ENCODE measurements at regions not wholly inside any gene's neighbourhood (a gene's known extent, or its start where the extent isn't known, plus 50 kb on each side); places are given as distances from the start of the nearest gene placed in this dataset.
"Not testable (repeated sequence)": the region's sequence is repeated elsewhere in the genome, so short reads cannot be mapped to it uniquely, and the experiment has no call there.

GRCh38 chr20:53869466-53870258 is 200.7 kb downstream of the BCAS1 start:
- Mint-ChIP-seq H3K4me1 (ENCODE audit: low read depth) (peaks cover 67% of the 10 kb centered on the region), H3K9me3 (no peaks in the 10 kb centered on the region), H3K4me3 (ENCODE audit: low read depth) (peak overlapping the region; percentile 54), H3K27ac (peak overlapping the region; percentile 92), H3K27me3 (ENCODE audit: low read depth) (no peaks in the 10 kb centered on the region), H3K36me3 (ENCODE audit: low read depth) (no peaks in the 10 kb centered on the region)
- peak; percentile 66 for DNase-seq (ENCODE audit: low spot score)
- intact Hi-C loops (cut with micrococcal nuclease): loop anchor here (1.0 to 5.0 kb wide), 10 partner anchors 24 to 290 kb away; no protein-coding TSS in a partner anchor

DNA sequence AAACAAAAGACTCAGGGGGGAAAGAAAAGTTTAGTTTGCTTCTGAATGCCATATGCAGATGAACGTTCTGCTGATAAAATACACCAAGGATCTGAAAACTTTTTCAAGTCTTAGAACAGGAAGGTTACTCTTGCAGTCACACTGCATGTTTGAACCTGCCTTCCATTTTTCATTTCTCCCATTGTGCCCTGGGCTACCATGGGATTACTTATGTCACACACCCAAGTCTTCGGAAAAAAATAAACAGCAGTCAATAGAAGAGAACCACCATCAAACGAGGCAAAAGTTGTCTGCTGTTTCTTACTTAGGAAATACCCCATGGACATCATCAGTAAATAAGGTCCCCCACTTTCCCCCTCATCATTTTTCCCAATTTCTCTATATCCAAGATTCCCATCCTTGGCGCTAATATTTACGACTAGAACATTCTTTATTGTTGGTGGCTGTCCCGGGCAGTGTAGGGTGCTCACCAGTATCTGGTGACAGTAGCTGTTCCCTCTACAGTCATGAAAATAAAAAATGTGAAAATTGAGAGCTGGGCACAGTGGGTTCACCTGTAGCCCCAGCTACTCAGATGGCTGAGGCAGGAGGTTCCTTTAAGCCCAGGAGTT is 202.5 kb downstream of the BCAS1 start:
- no peaks in the 10 kb centered on the region for H3K36me3 Mint-ChIP-seq (ENCODE audit: low read depth)
- H3K4me1 Mint-ChIP-seq (ENCODE audit: low read depth): peaks cover 69% of the 10 kb centered on the region
- no peak for DNase-seq (ENCODE audit: low spot score)

GRCh38 chr20:53866794-53867740 is 203.3 kb downstream of the BCAS1 start:
- intact Hi-C loops (cut with micrococcal nuclease): loop anchor here (5.0 kb wide), 3 partner anchors 40 to 270 kb away; no protein-coding TSS in a partner anchor
- H3K27ac Mint-ChIP-seq: peak overlapping the region; percentile 90
- H3K9me3 Mint-ChIP-seq: no peaks in the 10 kb centered on the region
- H3K4me1 Mint-ChIP-seq (ENCODE audit: low read depth): peaks cover 64% of the 10 kb centered on the region
- DNase-seq (ENCODE audit: low spot score): no peak
- H3K36me3 Mint-ChIP-seq (ENCODE audit: low read depth): no peaks in the 10 kb centered on the region
- H3K27me3 Mint-ChIP-seq (ENCODE audit: low read depth): no peaks in the 10 kb centered on the region
- H3K4me3 Mint-ChIP-seq (ENCODE audit: low read depth): peak overlapping the region; percentile 72

More for the DNA sequence above, 202.5 kb downstream of the BCAS1 start:
- H3K27ac Mint-ChIP-seq: peak overlapping the region; percentile 90
- intact Hi-C loops (cut with micrococcal nuclease): loop anchor here (5.0 kb wide), 3 partner anchors 41 to 271 kb away; no protein-coding TSS in a partner anchor
- peak overlapping the region; percentile 72 for H3K4me3 Mint-ChIP-seq (ENCODE audit: low read depth)
- H3K9me3 Mint-ChIP-seq: no peaks in the 10 kb centered on the region
- no peaks in the 10 kb centered on the region for H3K27me3 Mint-ChIP-seq (ENCODE audit: low read depth)

- peak overlapping the region; percentile 90 for H3K27ac Mint-ChIP-seq
- DNase-seq (ENCODE audit: low spot score): no peak
- intact Hi-C loops (cut with micrococcal nuclease): loop anchor here (5.0 kb wide), 3 partner anchors 39 to 269 kb away; no protein-coding TSS in a partner anchor
- no peaks in the 10 kb centered on the region for H3K9me3 Mint-ChIP-seq
- H3K27me3 Mint-ChIP-seq (ENCODE audit: low read depth): no peaks in the 10 kb centered on the region
- peak overlapping the region; percentile 72 for H3K4me3 Mint-ChIP-seq (ENCODE audit: low read depth)
- peaks cover 56% of the 10 kb centered on the region for H3K4me1 Mint-ChIP-seq (ENCODE audit: low read depth)
- H3K36me3 Mint-ChIP-seq (ENCODE audit: low read depth): no peaks in the 10 kb centered on the region
Measured at GRCh38 chr20:53865901-53866793, 204.2 kb downstream of the BCAS1 start.

- not testable (repeated sequence) for H3K27me3 Mint-ChIP-seq (ENCODE audit: low read depth); H3K9me3 Mint-ChIP-seq; H3K36me3 Mint-ChIP-seq (ENCODE audit: low read depth); DNase-seq (ENCODE audit: low spot score)
- Mint-ChIP-seq H3K4me1 (ENCODE audit: low read depth) (peaks cover 52% of the 10 kb centered on the region), H3K4me3 (ENCODE audit: low read depth) (peak overlapping the region; percentile 72), H3K27ac (peak overlapping the region; percentile 90)
- intact Hi-C loops (cut with micrococcal nuclease): loop anchor here (5.0 kb wide), 3 partner anchors 38 to 268 kb away; no protein-coding TSS in a partner anchor
Measured at GRCh38 chr20:53864765-53865683, 205.4 kb downstream of the BCAS1 start.

- H3K4me1 Mint-ChIP-seq (ENCODE audit: low read depth): peaks cover 44% of the 10 kb centered on the region
- H3K27me3 Mint-ChIP-seq (ENCODE audit: low read depth); intact Hi-C loops (cut with micrococcal nuclease); H3K36me3 Mint-ChIP-seq (ENCODE audit: low read depth); H3K9me3 Mint-ChIP-seq; DNase-seq (ENCODE audit: low spot score); H3K4me3 Mint-ChIP-seq (ENCODE audit: low read depth); H3K27ac Mint-ChIP-seq: not testable (repeated sequence)
Measured at GRCh38 chr20:53863923-53864641, 206.3 kb downstream of the BCAS1 start.

DNA sequence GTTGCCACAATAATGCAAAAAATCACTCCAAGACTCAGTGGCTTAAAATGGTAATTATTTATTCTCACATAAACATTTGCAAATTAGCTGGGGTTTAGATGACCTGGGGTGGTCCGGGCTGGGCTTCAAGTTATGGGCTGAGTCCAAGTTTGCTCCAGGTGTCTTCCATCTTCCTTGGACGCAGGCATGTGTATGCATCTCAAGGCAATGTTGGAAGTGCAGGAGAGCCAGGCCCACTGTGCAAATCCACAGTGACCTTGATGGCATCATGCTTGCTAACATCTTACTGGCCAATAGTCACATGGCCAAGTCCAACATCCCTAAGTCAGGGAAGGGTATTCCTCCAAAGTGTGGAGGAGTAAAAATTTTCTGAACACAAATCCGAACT is 206.9 kb downstream of the BCAS1 start:
- H3K4me3 Mint-ChIP-seq (ENCODE audit: low read depth); intact Hi-C loops (cut with micrococcal nuclease); H3K9me3 Mint-ChIP-seq; H3K27me3 Mint-ChIP-seq (ENCODE audit: low read depth); H3K36me3 Mint-ChIP-seq (ENCODE audit: low read depth); DNase-seq (ENCODE audit: low spot score); H3K27ac Mint-ChIP-seq: not testable (repeated sequence)
- H3K4me1 Mint-ChIP-seq (ENCODE audit: low read depth): peaks cover 44% of the 10 kb centered on the region

DNA sequence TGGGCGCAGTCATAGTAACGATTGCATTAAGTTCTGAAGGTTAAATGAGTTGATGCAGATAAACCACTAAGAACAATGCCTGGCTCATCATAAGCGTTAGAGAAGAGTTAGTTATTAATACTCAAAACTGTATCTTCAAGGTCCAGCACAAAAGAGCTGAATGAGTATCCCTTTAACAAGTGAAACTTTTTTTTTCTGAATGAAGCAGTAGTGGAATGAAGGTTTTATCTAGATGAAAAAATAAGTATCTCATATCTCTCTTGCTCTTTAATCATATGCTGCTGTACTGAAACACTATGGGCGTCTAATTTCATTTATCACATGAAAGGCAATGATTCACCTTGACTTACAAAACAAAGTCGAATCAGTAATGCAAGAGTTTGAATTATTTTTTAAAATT is 207.4 kb downstream of the BCAS1 start:
- H3K36me3 Mint-ChIP-seq (ENCODE audit: low read depth); H3K4me3 Mint-ChIP-seq (ENCODE audit: low read depth); H3K27me3 Mint-ChIP-seq (ENCODE audit: low read depth); DNase-seq (ENCODE audit: low spot score); intact Hi-C loops (cut with micrococcal nuclease); H3K27ac Mint-ChIP-seq; H3K9me3 Mint-ChIP-seq: not testable (repeated sequence)
- peaks cover 44% of the 10 kb centered on the region for H3K4me1 Mint-ChIP-seq (ENCODE audit: low read depth)

DNA sequence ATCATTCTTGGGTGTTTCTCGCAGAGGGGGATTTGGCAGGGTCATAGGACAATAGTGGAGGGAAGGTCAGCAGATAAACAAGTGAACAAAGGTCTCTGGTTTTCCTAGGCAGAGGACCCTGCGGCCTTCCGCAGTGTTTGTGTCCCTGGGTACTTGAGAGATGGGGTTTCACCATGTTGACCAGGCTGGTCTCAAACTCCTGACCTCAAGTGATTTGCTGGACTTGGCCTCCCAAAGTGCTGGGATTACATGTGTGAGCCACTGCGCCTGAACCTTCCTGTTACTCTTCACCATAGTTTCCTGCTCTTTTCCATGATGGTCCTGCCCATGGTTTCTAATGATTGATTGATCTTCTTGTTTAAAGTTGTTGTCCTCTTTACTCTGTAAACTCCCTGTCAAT is 207.9 kb downstream of the BCAS1 start:
- H3K27ac Mint-ChIP-seq; DNase-seq (ENCODE audit: low spot score); H3K4me3 Mint-ChIP-seq (ENCODE audit: low read depth); H3K9me3 Mint-ChIP-seq; intact Hi-C loops (cut with micrococcal nuclease); H3K36me3 Mint-ChIP-seq (ENCODE audit: low read depth); H3K27me3 Mint-ChIP-seq (ENCODE audit: low read depth): not testable (repeated sequence)
- H3K4me1 Mint-ChIP-seq (ENCODE audit: low read depth): peaks cover 44% of the 10 kb centered on the region

DNA sequence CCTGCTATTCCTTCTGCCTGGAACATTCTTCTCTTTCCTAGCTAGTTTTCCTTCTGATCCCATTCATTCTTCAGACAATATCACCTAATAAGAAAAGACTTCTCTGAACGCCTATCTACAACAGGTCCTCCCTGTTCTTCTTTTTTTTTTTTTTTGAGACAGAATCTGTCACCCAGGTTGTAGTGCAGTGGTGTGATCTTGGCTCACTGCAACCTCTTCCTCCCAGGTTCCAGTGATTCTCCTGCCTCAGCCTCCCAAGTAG is 208.3 kb downstream of the BCAS1 start:
- intact Hi-C loops (cut with micrococcal nuclease): not testable (repeated sequence)
- H3K4me1 Mint-ChIP-seq (ENCODE audit: low read depth): peaks cover 44% of the 10 kb centered on the region

GRCh38 chr20:53859684-53860083 is 210.7 kb downstream of the BCAS1 start:
- H3K4me3 Mint-ChIP-seq (ENCODE audit: low read depth): no peak overlapping the region
- H3K27ac Mint-ChIP-seq: no peak overlapping the region
- no peak for DNase-seq (ENCODE audit: low spot score)
- H3K36me3 Mint-ChIP-seq (ENCODE audit: low read depth): no peaks in the 10 kb centered on the region
- no peaks in the 10 kb centered on the region for H3K9me3 Mint-ChIP-seq
- H3K27me3 Mint-ChIP-seq (ENCODE audit: low read depth): no peaks in the 10 kb centered on the region
- H3K4me1 Mint-ChIP-seq (ENCODE audit: low read depth): peaks cover 38% of the 10 kb centered on the region
- intact Hi-C loops (cut with micrococcal nuclease): no loop called here

More for the DNA sequence above, 208.3 kb downstream of the BCAS1 start:
- not testable (repeated sequence) for H3K27ac Mint-ChIP-seq; H3K9me3 Mint-ChIP-seq; DNase-seq (ENCODE audit: low spot score); H3K27me3 Mint-ChIP-seq (ENCODE audit: low read depth); H3K4me3 Mint-ChIP-seq (ENCODE audit: low read depth); H3K36me3 Mint-ChIP-seq (ENCODE audit: low read depth)
